WTC11 (cell line): ENCODE measurements at regions not wholly inside any gene's neighbourhood (a gene's known extent, or its start where the extent isn't known, plus 50 kb on each side); places are given as distances from the start of the nearest gene placed in this dataset.

Experiments
- ATAC-seq: fragments of 200-7000 bp; cut with Tn5 transposase; 2 replicates; pipeline ENCODE4 v1.10.0; 2021; ENCODE audit warnings: mild to moderate bottlenecking, moderate library complexity
- CTCF ChIA-PET: fragments of 300-600 bp; sonication (Branson Sonifier 250); formaldehyde crosslinking; loops from one replicate; lab custom pipeline; 2021; ENCODE audit warnings: antibody characterized with exemption; lab: Charles Lee
- POLR2A ChIA-PET: fragments of 350-600 bp; sonication (Branson Sonifier 250); formaldehyde crosslinking; loops from one replicate; lab custom pipeline; 2021; ENCODE audit warnings: antibody characterized with exemption; lab: Charles Lee
- DNase-seq: peaks from one replicate; pipeline ENCODE4 v3.0.0; 2021; ENCODE audit warnings: low spot score
- H3K27ac Mint-ChIP-seq: 2 replicates; pipeline ENCODE4 v1.8.0; 2021; ENCODE audit warnings: mixed read lengths
- H3K27me3 Mint-ChIP-seq: 2 replicates; pipeline ENCODE4 v1.8.0; 2021; ENCODE audit warnings: low read depth, mild to moderate bottlenecking, moderate library complexity, mixed read lengths
- H3K36me3 Mint-ChIP-seq: 2 replicates; pipeline ENCODE4 v1.8.0; 2021; ENCODE audit warnings: mixed read lengths
- H3K4me1 Mint-ChIP-seq: 2 replicates; pipeline ENCODE4 v1.8.0; 2022; ENCODE audit warnings: mixed read lengths
- H3K4me3 Mint-ChIP-seq: 2 replicates; pipeline ENCODE4 v1.8.0; 2021; ENCODE audit warnings: mild to moderate bottlenecking, moderate library complexity, mixed read lengths
- H3K9me3 Mint-ChIP-seq: 2 replicates; pipeline ENCODE4 v1.8.0; 2021; ENCODE audit warnings: mixed read lengths
- ESRRA ChIP-seq: sonication (generic); formaldehyde crosslinking; IDR thresholded peaks from 2 replicates; pipeline ENCODE4 v1.8.1; 2022; ENCODE audit warnings: mild to moderate bottlenecking, missing genetic modification reagents, borderline replicate concordance
- FOXP1 ChIP-seq: sonication (generic); formaldehyde crosslinking; IDR thresholded peaks from 2 replicates; pipeline ENCODE4 v1.8.0; 2022; ENCODE audit warnings: missing genetic modification reagents, mild to moderate bottlenecking, moderate library complexity, borderline replicate concordance
- GTF2I ChIP-seq: fragments of 250-450 bp; sonication (Bioruptor Pico); conservative IDR thresholded peaks from 2 replicates; pipeline ENCODE4 v1.4.0; 2021; ENCODE audit warnings: mild to moderate bottlenecking
- MYBL2 ChIP-seq: sonication (generic); formaldehyde crosslinking; IDR thresholded peaks from 2 replicates; pipeline ENCODE4 v1.8.1; 2023; ENCODE audit warnings: mild to moderate bottlenecking, moderate library complexity, missing genetic modification reagents
- NFE2L1 ChIP-seq: sonication (generic); formaldehyde crosslinking; IDR thresholded peaks from 2 replicates; pipeline ENCODE4 v1.8.1; 2023; ENCODE audit warnings: missing genetic modification reagents
- TEAD4 ChIP-seq: sonication (generic); formaldehyde crosslinking; IDR thresholded peaks from 2 replicates; pipeline ENCODE4 v1.8.0; 2022; ENCODE audit warnings: mild to moderate bottlenecking, missing genetic modification reagents
- TP53 ChIP-seq: sonication (generic); formaldehyde crosslinking; IDR thresholded peaks from 2 replicates; pipeline ENCODE4 v1.8.1; 2023; ENCODE audit warnings: mild to moderate bottlenecking, missing genetic modification reagents
- ZBTB21 ChIP-seq: sonication (generic); formaldehyde crosslinking; IDR thresholded peaks from 2 replicates; pipeline ENCODE4 v1.8.1; 2023; ENCODE audit warnings: mild to moderate bottlenecking, missing genetic modification reagents, borderline replicate concordance
- TF ChIP-seq, protein P1 (sequence below): fragments of 250-450 bp; sonication (Bioruptor Pico); IDR thresholded peaks from 2 replicates; pipeline ENCODE4 v1.9.0; 2021; ENCODE audit warnings: mild to moderate bottlenecking, borderline replicate concordance
- TF ChIP-seq, protein P2 (sequence below): sonication (generic); formaldehyde crosslinking; IDR thresholded peaks from 2 replicates; pipeline ENCODE4 v1.8.1; 2023; ENCODE audit warnings: mild to moderate bottlenecking, missing genetic modification reagents, moderate library complexity
- TF ChIP-seq, protein P3 (sequence below): fragments of 250-450 bp; sonication (Bioruptor Pico); IDR thresholded peaks from 2 replicates; pipeline ENCODE4 v1.9.0; 2021; ENCODE audit warnings: mild to moderate bottlenecking
- TF ChIP-seq, protein P4 (sequence below): sonication (generic); formaldehyde crosslinking; IDR thresholded peaks from 2 replicates; pipeline ENCODE4 v1.8.0; 2023; ENCODE audit warnings: mild to moderate bottlenecking, missing genetic modification reagents
- TF ChIP-seq, protein P5 (sequence below): sonication (generic); formaldehyde crosslinking; IDR thresholded peaks from 2 replicates; pipeline ENCODE4 v1.8.0; 2022; ENCODE audit warnings: mild to moderate bottlenecking, missing genetic modification reagents
- TF ChIP-seq, protein P6 (sequence below): sonication (generic); formaldehyde crosslinking; IDR thresholded peaks from 2 replicates; pipeline ENCODE4 v1.8.0; 2022; ENCODE audit warnings: mild to moderate bottlenecking, missing genetic modification reagents
- TF ChIP-seq, protein P7 (sequence below): fragments of 250-450 bp; sonication (Bioruptor Pico); IDR thresholded peaks from 2 replicates; pipeline ENCODE4 v2.1.2; 2022; ENCODE audit warnings: mild to moderate bottlenecking, moderate library complexity

DNA sequence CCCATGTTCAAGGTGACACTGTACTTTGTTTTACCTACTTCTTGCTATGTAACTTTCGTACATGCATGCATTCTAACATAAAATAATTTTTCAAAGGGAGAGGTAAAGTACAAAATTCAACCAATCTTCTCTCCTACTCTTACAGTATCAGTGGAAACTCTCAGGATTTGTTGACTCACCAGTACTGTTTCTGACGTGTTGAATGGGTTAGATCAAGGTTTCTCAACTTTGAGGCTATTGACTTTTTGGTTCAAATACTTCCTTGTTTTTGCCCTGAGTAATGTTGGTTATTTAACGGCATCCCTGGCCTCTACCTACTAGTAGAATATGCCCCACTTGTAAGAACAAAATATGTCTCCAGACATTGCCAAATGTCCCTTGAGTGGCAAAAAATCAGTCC, 94.6 kb upstream of the SMAD1 start:
- ChIA-PET POLR2A (no interaction called here), CTCF (no interaction called here)
- Mint-ChIP-seq H3K4me3 (no peak overlapping the region), H3K9me3 (peaks cover 6% of the 10 kb centered on the region; the same call in 1 of the 2 replicates), H3K4me1 (no peaks in the 10 kb centered on the region), H3K27me3 (no peaks in the 10 kb centered on the region; the same call in 1 of the 2 replicates), H3K36me3 (no peaks in the 10 kb centered on the region), H3K27ac (no peak overlapping the region)
- no peak for TF ChIP-seq TEAD4
- TF ChIP-seq, protein P1, sequence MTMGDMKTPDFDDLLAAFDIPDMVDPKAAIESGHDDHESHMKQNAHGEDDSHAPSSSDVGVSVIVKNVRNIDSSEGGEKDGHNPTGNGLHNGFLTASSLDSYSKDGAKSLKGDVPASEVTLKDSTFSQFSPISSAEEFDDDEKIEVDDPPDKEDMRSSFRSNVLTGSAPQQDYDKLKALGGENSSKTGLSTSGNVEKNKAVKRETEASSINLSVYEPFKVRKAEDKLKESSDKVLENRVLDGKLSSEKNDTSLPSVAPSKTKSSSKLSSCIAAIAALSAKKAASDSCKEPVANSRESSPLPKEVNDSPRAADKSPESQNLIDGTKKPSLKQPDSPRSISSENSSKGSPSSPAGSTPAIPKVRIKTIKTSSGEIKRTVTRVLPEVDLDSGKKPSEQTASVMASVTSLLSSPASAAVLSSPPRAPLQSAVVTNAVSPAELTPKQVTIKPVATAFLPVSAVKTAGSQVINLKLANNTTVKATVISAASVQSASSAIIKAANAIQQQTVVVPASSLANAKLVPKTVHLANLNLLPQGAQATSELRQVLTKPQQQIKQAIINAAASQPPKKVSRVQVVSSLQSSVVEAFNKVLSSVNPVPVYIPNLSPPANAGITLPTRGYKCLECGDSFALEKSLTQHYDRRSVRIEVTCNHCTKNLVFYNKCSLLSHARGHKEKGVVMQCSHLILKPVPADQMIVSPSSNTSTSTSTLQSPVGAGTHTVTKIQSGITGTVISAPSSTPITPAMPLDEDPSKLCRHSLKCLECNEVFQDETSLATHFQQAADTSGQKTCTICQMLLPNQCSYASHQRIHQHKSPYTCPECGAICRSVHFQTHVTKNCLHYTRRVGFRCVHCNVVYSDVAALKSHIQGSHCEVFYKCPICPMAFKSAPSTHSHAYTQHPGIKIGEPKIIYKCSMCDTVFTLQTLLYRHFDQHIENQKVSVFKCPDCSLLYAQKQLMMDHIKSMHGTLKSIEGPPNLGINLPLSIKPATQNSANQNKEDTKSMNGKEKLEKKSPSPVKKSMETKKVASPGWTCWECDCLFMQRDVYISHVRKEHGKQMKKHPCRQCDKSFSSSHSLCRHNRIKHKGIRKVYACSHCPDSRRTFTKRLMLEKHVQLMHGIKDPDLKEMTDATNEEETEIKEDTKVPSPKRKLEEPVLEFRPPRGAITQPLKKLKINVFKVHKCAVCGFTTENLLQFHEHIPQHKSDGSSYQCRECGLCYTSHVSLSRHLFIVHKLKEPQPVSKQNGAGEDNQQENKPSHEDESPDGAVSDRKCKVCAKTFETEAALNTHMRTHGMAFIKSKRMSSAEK (CRISPR knock-in tag), result no peak
- TF ChIP-seq GTF2I (CRISPR knock-in tag), result no peak
- TF ChIP-seq, protein P2, sequence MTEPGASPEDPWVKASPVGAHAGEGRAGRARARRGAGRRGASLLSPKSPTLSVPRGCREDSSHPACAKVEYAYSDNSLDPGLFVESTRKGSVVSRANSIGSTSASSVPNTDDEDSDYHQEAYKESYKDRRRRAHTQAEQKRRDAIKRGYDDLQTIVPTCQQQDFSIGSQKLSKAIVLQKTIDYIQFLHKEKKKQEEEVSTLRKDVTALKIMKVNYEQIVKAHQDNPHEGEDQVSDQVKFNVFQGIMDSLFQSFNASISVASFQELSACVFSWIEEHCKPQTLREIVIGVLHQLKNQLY (CRISPR knock-in tag), result no peak
- TF ChIP-seq, protein P3, sequence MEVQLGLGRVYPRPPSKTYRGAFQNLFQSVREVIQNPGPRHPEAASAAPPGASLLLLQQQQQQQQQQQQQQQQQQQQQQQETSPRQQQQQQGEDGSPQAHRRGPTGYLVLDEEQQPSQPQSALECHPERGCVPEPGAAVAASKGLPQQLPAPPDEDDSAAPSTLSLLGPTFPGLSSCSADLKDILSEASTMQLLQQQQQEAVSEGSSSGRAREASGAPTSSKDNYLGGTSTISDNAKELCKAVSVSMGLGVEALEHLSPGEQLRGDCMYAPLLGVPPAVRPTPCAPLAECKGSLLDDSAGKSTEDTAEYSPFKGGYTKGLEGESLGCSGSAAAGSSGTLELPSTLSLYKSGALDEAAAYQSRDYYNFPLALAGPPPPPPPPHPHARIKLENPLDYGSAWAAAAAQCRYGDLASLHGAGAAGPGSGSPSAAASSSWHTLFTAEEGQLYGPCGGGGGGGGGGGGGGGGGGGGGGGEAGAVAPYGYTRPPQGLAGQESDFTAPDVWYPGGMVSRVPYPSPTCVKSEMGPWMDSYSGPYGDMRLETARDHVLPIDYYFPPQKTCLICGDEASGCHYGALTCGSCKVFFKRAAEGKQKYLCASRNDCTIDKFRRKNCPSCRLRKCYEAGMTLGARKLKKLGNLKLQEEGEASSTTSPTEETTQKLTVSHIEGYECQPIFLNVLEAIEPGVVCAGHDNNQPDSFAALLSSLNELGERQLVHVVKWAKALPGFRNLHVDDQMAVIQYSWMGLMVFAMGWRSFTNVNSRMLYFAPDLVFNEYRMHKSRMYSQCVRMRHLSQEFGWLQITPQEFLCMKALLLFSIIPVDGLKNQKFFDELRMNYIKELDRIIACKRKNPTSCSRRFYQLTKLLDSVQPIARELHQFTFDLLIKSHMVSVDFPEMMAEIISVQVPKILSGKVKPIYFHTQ (CRISPR knock-in tag), result no peak
- TF ChIP-seq, protein P4, sequence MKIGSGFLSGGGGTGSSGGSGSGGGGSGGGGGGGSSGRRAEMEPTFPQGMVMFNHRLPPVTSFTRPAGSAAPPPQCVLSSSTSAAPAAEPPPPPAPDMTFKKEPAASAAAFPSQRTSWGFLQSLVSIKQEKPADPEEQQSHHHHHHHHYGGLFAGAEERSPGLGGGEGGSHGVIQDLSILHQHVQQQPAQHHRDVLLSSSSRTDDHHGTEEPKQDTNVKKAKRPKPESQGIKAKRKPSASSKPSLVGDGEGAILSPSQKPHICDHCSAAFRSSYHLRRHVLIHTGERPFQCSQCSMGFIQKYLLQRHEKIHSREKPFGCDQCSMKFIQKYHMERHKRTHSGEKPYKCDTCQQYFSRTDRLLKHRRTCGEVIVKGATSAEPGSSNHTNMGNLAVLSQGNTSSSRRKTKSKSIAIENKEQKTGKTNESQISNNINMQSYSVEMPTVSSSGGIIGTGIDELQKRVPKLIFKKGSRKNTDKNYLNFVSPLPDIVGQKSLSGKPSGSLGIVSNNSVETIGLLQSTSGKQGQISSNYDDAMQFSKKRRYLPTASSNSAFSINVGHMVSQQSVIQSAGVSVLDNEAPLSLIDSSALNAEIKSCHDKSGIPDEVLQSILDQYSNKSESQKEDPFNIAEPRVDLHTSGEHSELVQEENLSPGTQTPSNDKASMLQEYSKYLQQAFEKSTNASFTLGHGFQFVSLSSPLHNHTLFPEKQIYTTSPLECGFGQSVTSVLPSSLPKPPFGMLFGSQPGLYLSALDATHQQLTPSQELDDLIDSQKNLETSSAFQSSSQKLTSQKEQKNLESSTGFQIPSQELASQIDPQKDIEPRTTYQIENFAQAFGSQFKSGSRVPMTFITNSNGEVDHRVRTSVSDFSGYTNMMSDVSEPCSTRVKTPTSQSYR (CRISPR knock-in tag), result no peak
- TF ChIP-seq, protein P5, sequence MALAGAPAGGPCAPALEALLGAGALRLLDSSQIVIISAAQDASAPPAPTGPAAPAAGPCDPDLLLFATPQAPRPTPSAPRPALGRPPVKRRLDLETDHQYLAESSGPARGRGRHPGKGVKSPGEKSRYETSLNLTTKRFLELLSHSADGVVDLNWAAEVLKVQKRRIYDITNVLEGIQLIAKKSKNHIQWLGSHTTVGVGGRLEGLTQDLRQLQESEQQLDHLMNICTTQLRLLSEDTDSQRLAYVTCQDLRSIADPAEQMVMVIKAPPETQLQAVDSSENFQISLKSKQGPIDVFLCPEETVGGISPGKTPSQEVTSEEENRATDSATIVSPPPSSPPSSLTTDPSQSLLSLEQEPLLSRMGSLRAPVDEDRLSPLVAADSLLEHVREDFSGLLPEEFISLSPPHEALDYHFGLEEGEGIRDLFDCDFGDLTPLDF, result no peak
- no peak for TF ChIP-seq FOXP1
- TF ChIP-seq, protein P6, sequence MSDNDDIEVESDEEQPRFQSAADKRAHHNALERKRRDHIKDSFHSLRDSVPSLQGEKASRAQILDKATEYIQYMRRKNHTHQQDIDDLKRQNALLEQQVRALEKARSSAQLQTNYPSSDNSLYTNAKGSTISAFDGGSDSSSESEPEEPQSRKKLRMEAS (CRISPR knock-in tag), result no peak
- TF ChIP-seq, protein P7, sequence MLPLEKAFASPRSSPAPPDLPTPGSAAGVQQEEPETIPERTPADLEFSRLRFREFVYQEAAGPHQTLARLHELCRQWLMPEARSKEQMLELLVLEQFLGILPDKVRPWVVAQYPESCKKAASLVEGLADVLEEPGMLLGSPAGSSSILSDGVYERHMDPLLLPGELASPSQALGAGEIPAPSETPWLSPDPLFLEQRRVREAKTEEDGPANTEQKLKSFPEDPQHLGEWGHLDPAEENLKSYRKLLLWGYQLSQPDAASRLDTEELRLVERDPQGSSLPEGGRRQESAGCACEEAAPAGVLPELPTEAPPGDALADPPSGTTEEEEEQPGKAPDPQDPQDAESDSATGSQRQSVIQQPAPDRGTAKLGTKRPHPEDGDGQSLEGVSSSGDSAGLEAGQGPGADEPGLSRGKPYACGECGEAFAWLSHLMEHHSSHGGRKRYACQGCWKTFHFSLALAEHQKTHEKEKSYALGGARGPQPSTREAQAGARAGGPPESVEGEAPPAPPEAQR (CRISPR knock-in tag), result no peak
- TF ChIP-seq ESRRA (CRISPR knock-in tag), result no peak
- TF ChIP-seq TP53 (CRISPR knock-in tag), result no peak
- TF ChIP-seq MYBL2 (CRISPR knock-in tag), result no peak
- no peak for TF ChIP-seq NFE2L1
- no peak for TF ChIP-seq ZBTB21 (CRISPR knock-in tag)
- DNase-seq (no peak), ATAC-seq (no peak)
